Endothelial cell of umbilical vein (primary cell): ENCODE measurements at regions not wholly inside any gene's neighbourhood (a gene's known extent, or its start where the extent isn't known, plus 50 kb on each side); places are given as distances from the start of the nearest gene placed in this dataset.

Experiments used
- BruUV-seq: library from RNA; stranded (reverse); fragments of 400-500 nt; replicated peaks from 2 replicates; lab custom pipeline; 2021; lab: Mats Ljungman, UMichigan
- CTCF ChIA-PET: fragments of 300-600, 350-600 bp; sonication (Branson Sonifier 250); formaldehyde crosslinking; loops from one replicate; lab custom pipeline; 2021; ENCODE audit warnings: antibody characterized with exemption, inconsistent platforms; lab: Charles Lee
- POLR2A ChIA-PET: fragments of 300-600, 350-600 bp; sonication (Branson Sonifier 250); formaldehyde crosslinking; loops from one replicate; lab custom pipeline; 2021; ENCODE audit warnings: antibody characterized with exemption, inconsistent platforms; lab: Charles Lee
- DNase-seq: peaks from one replicate; pipeline ENCODE4 v3.0.0-alpha.2; 2011; ENCODE audit warnings: low read depth, low spot score
- FAIRE-seq: peaks from 2 replicates; lab custom pipeline; 2011; peaks lifted over from hg19 to GRCh38; lab: Jason Lieb, UNC
- H2AFZ ChIP-seq: 2 replicates; pipeline ENCODE4 v1.6.0; 2012; ENCODE audit warnings: low read depth, low read length, control low read depth, inconsistent platforms
- H3K27ac ChIP-seq: 2 replicates; pipeline ENCODE4 v1.5.1; 2011; ENCODE audit warnings: low read depth, mild to moderate bottlenecking, control low read depth, low read length, moderate library complexity; ENCODE audit not compliant: insufficient read depth
- H3K27me3 ChIP-seq, 2 experiments: 2 replicates each; pipeline versions ENCODE4 v1.6.0 to v1.6.1; 2011; ENCODE audit warnings: low read length in 2 of 2, mixed read lengths in 1 of 2; ENCODE audit not compliant: control insufficient read depth in 2 of 2, insufficient read depth in 2 of 2
- H3K36me3 ChIP-seq, 2 experiments: 2 replicates in 1 of 2; 3 replicates in 1 of 2; pipeline ENCODE4 v1.5.1; 2011; ENCODE audit warnings: low read length in 2 of 2, mild to moderate bottlenecking in 1 of 2, moderate library complexity in 1 of 2; ENCODE audit not compliant: control insufficient read depth in 2 of 2, insufficient read depth in 2 of 2; ENCODE audit errors: extremely low read depth in 1 of 2
- H3K4me1 ChIP-seq: 3 replicates; pipeline ENCODE4 v1.5.1; 2011; ENCODE audit warnings: mild to moderate bottlenecking, low read length; ENCODE audit not compliant: control insufficient read depth, insufficient read depth; ENCODE audit errors: extremely low read depth
- H3K4me2 ChIP-seq: 2 replicates; pipeline ENCODE4 v1.6.1; 2011; ENCODE audit warnings: low read length, control low read depth, mixed read lengths; ENCODE audit not compliant: insufficient read depth
- H3K4me3 ChIP-seq, 3 experiments: fragments of 200-600 bp in 1 of 3; sonication (generic), shearing (Covaris generic) in 1 of 3; replicated peaks in 1 of 3; 2 replicates each; pipeline ENCODE4 v1.5.1; 2011 to 2016; ENCODE audit warnings: control low read depth in 3 of 3, low read length in 3 of 3, mild to moderate bottlenecking in 2 of 3, inconsistent platforms in 1 of 3, low read depth in 1 of 3, moderate library complexity in 1 of 3; ENCODE audit not compliant: insufficient read depth in 1 of 3
- H3K79me2 ChIP-seq: 2 replicates; pipeline ENCODE4 v1.6.0; 2012; ENCODE audit warnings: low read length, inconsistent platforms; ENCODE audit not compliant: control insufficient read depth, insufficient read depth
- H3K9ac ChIP-seq: replicated peaks from 2 replicates; pipeline ENCODE3; 2011; ENCODE audit warnings: low read length, control low read depth; ENCODE audit not compliant: insufficient read depth; ENCODE audit errors: extremely low read depth
- H3K9me1 ChIP-seq: replicated peaks from 3 replicates; pipeline ENCODE4 v1.6.0; 2011; ENCODE audit warnings: mild to moderate bottlenecking, low read length; ENCODE audit not compliant: control insufficient read depth, insufficient read depth; ENCODE audit errors: extremely low read depth
- H3K9me3 ChIP-seq: replicated peaks from 2 replicates; pipeline ENCODE4 v1.5.1; 2012; ENCODE audit warnings: low read length, inconsistent platforms; ENCODE audit not compliant: control insufficient read depth, insufficient read depth
- H4K20me1 ChIP-seq: replicated peaks from 2 replicates; pipeline ENCODE3; 2011; ENCODE audit warnings: mild to moderate bottlenecking, low read length; ENCODE audit not compliant: control insufficient read depth, insufficient read depth; ENCODE audit errors: extremely low read depth
- CTCF ChIP-seq, 2 donors: IDR thresholded peaks; 1 replicate in 1 of 2; 2 replicates in 1 of 2; pipeline ENCODE4 v1.5.1; 2011; ENCODE audit warnings: low read length in 2 of 2, mild to moderate bottlenecking in 2 of 2, moderate library complexity in 2 of 2, control low read depth in 1 of 2, inconsistent platforms in 1 of 2, low read depth in 1 of 2; ENCODE audit not compliant: insufficient read depth in 1 of 2; ENCODE audit errors: extremely low read depth in 1 of 2
- EZH2 ChIP-seq: IDR thresholded peaks from 2 replicates; pipeline ENCODE4 v1.6.1; 2012; ENCODE audit warnings: borderline replicate concordance, low read depth, mild to moderate bottlenecking, moderate library complexity, low read length, inconsistent platforms; ENCODE audit not compliant: severe bottlenecking
- FOS ChIP-seq: IDR thresholded peaks from 2 replicates; pipeline ENCODE4 v1.6.1; 2011; ENCODE audit warnings: mild to moderate bottlenecking, low read length, moderate library complexity, borderline replicate concordance; ENCODE audit not compliant: insufficient read depth
- GATA2 ChIP-seq: IDR thresholded peaks from 2 replicates; pipeline ENCODE4 v1.7.0; 2011; ENCODE audit warnings: low read depth, mild to moderate bottlenecking, moderate library complexity, mixed read lengths, low read length; ENCODE audit not compliant: insufficient read length, insufficient read depth
- JUN ChIP-seq: IDR thresholded peaks from 2 replicates; pipeline ENCODE4 v1.6.1; 2011; ENCODE audit warnings: borderline replicate concordance, low read depth; ENCODE audit not compliant: insufficient read length, insufficient read depth
- MAX ChIP-seq: IDR thresholded peaks from 2 replicates; pipeline ENCODE4 v1.6.1; 2011; ENCODE audit not compliant: insufficient read depth, insufficient read length
- MYC ChIP-seq: IDR thresholded peaks from one replicate; pipeline ENCODE4 v1.6.1; 2011; ENCODE audit warnings: mild to moderate bottlenecking, low read depth, low read length
- POLR2A ChIP-seq: IDR thresholded peaks from 2 replicates; pipeline ENCODE4 v1.6.1; 2012; ENCODE audit warnings: low read depth, mild to moderate bottlenecking, control low read depth, low read length
- POLR2AphosphoS5 ChIP-seq: IDR thresholded peaks from 2 replicates; pipeline ENCODE4 v1.6.1; 2012; ENCODE audit warnings: low read depth, mild to moderate bottlenecking, control low read depth, low read length, moderate library complexity; ENCODE audit not compliant: insufficient read depth
- dilution Hi-C: fragments of 300-500 bp; cut with MboI; formaldehyde crosslinking; loops from one replicate; pipeline ENCODE4 v1.15.0; 2019; ENCODE audit warnings: low sequenced_read_pairs; ENCODE audit not compliant: extremely low pct_ligation_motif_present
- intact Hi-C: fragments of 100-400 bp; cut with micrococcal nuclease; formaldehyde crosslinking; loops from one replicate; pipeline ENCODE4 v1.10.0; 2022

- H3K36me3 ChIP-seq, result no peaks in the 10 kb centered on the region
- POLR2A ChIA-PET, result no interaction called here
- TF ChIP-seq FOS (no peak), POLR2AphosphoS5 (no peak), GATA2 (no peak), CTCF (IDR thresholded peaks at IDR 0.05; ENCODE audit: extremely low read depth in 1 of 2, insufficient read depth in 1 of 2, low read depth in 1 of 2, low read length in 2 of 2) (no peak)
- H3K9me1 ChIP-seq, result no peaks in the 10 kb centered on the region
- H3K27me3 ChIP-seq, result no peaks in the 10 kb centered on the region
- FAIRE-seq (no peak), DNase-seq (no peak)
- no TSS peak for BruUV-seq
- no peak overlapping the region for H2AFZ ChIP-seq
- no peaks in the 10 kb centered on the region for H3K79me2 ChIP-seq
- no peak overlapping the region for H3K9ac ChIP-seq
- no peaks in the 10 kb centered on the region for H4K20me1 ChIP-seq
- no peak overlapping the region for H3K4me3 ChIP-seq
- intact Hi-C loops (no loop called here), dilution Hi-C loops (no loop called here)
- CTCF ChIA-PET, result no interaction called here
- H3K9me3 ChIP-seq, result no peaks in the 10 kb centered on the region
- H3K4me2 ChIP-seq, result no peak overlapping the region
- peaks cover 7% of the 10 kb centered on the region for H3K4me1 ChIP-seq
- H3K27ac ChIP-seq, result no peak overlapping the region
These were observed 1415.5 kb downstream of the PCDH7 start for GRCh38 chr4:32135642-32136041.

GRCh38 chr4:32136081-32136787 lies 1416.1 kb downstream of the PCDH7 start:
- Histone ChIP-seq H3K9me1 (no peaks in the 10 kb centered on the region), H3K27me3 (no peaks in the 10 kb centered on the region), H3K36me3 (no peaks in the 10 kb centered on the region), H3K9me3 (no peaks in the 10 kb centered on the region), H3K9ac (no peak overlapping the region), H3K4me3 (no peak overlapping the region), H3K4me2 (no peak overlapping the region), H3K4me1 (peaks cover 13% of the 10 kb centered on the region), H3K79me2 (no peaks in the 10 kb centered on the region), H4K20me1 (no peaks in the 10 kb centered on the region), H2AFZ (no peak overlapping the region), H3K27ac (no peak overlapping the region)
- DNase-seq (no peak), FAIRE-seq (no peak)
- ChIA-PET POLR2A (no interaction called here), CTCF (no interaction called here)
- dilution Hi-C loops (no loop called here), intact Hi-C loops (no loop called here)
- BruUV-seq, result no TSS peak
- TF ChIP-seq POLR2A (no peak), JUN (no peak), CTCF (IDR thresholded peaks at IDR 0.05; ENCODE audit: extremely low read depth in 1 of 2, insufficient read depth in 1 of 2, low read depth in 1 of 2, low read length in 2 of 2) (no peak), FOS (no peak), POLR2AphosphoS5 (no peak), MYC (no peak), GATA2 (no peak), EZH2 (no peak), MAX (no peak)
